Ascending aorta (tissue), 2 donors: ENCODE measurements at regions not wholly inside any gene's neighbourhood (a gene's known extent, or its start where the extent isn't known, plus 50 kb on each side); places are given as distances from the start of the nearest gene placed in this dataset.

Experiments used
- DNase-seq, 2 donors: peaks; one replicate each; pipeline ENCODE4 v3.0.0-alpha.2; 2019; ENCODE audit warnings: low spot score in 2 of 2
- H3K27ac ChIP-seq, 2 donors: fragments of 200-600 bp; sonication (generic); one replicate each; pipeline ENCODE4 v1.5.1; 2016 to 2017; ENCODE audit warnings: mild to moderate bottlenecking in 1 of 2
- H3K27me3 ChIP-seq: fragments of 200-600 bp; sonication (generic); one replicate; pipeline ENCODE4 v1.5.1; 2017
- H3K36me3 ChIP-seq, 2 donors: fragments of 200-600 bp; sonication (generic); one replicate each; pipeline ENCODE4 v1.5.1; 2016
- H3K4me1 ChIP-seq, 2 donors: fragments of 200-600 bp; sonication (generic); one replicate each; pipeline ENCODE4 v1.5.1; 2016 to 2017; ENCODE audit warnings: mild to moderate bottlenecking in 1 of 2
- H3K4me3 ChIP-seq, 2 donors: fragments of 200-600 bp; sonication (generic); one replicate each; pipeline ENCODE4 v1.5.1; 2016 to 2017; ENCODE audit warnings: mild to moderate bottlenecking in 1 of 2
- H3K9me3 ChIP-seq, 2 donors: fragments of 200-600 bp; sonication (generic); one replicate each; pipeline ENCODE4 v1.5.1; 2016
- CTCF ChIP-seq, 3 experiments: fragments of 200-600 bp in 2 of 3; fragments of 450-650 bp in 1 of 3; sonication (generic) in 2 of 3; IDR thresholded peaks; one replicate each; pipeline ENCODE4 v1.5.1; 2016 to 2019; ENCODE audit warnings: antibody characterized with exemption in 3 of 3, mild to moderate bottlenecking in 1 of 3, moderate library complexity in 1 of 3
- intact Hi-C: fragments of 100-400 bp; cut with DNase I; formaldehyde crosslinking; loops from one replicate; pipeline ENCODE4 v1.15.1; 2023

DNA sequence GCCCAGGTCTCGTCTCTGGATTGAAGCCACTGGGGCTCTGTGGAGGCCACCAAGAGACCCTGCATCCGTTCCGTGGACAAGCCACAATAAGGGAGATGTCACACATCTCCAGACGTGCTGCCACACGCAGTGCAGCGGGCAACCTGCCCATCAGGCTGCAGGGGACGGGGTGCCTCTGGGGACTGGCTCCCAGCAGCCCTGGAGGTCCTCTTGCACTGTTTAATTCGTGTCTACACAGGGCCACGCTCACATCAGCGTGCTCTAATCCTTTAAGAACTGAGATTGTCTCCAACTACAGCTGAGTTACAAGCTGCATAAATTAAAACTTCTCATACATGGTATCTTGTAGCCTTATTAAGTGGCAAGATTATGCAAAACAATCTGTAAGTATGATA lies 1232.2 kb downstream of the BRD1 start:
- Histone ChIP-seq H3K4me1 (no peaks in the 10 kb centered on the region), H3K27me3 (no peaks in the 10 kb centered on the region), H3K9me3 (no peaks in the 10 kb centered on the region), H3K27ac (no peak overlapping the region), H3K4me3 (no peak overlapping the region), H3K36me3 (peaks cover 0 to 6% of the 10 kb centered on the region in 2 donors)
- DNase-seq, result no peak
- intact Hi-C loops, result no loop called here
- TF ChIP-seq CTCF (IDR thresholded peaks at IDR 0.05), result no peak

DNA sequence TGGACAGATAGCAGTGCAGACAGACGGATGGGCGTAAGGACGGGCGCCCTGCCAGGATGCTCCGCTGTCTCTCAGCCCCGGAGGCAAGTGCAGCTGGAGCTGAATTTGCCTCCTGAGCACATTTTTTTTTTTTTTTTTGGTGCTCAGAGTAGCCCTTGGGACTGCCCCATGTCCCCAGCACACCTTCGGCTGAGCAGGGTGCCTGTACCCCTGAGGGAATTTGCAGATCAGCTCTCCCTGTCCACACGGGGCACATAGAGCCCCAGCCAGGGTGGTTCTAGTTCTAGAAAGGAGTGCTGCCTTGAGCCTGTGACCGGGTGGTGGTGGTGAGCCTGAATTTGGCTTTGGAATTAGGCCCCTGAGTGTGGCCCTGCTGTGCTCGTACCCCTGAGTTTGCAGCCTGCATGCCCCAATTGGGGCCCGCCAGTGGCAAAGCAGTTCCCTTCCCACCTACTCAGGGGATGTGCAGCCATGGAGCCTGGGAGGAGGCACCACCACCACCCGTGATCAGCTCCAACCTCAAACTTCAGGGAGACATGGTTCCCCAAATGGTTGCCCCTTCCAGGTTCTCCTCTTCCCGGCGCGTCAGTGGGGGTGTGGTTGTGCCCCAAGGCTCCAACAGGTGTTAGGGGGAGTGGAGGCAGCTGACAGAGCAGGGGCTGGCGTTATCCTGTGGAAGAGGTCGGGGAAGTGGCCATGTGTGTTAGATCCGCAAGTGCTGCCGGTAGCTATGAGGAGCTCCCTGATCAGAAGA lies 1232.7 kb downstream of the BRD1 start:
- TF ChIP-seq CTCF (IDR thresholded peaks at IDR 0.05), result no peak
- no peaks in the 10 kb centered on the region for H3K9me3 ChIP-seq
- H3K27me3 ChIP-seq, result no peaks in the 10 kb centered on the region
- no peaks in the 10 kb centered on the region for H3K4me1 ChIP-seq
- no peak overlapping the region for H3K27ac ChIP-seq
- DNase-seq, result no peak
- intact Hi-C loops, result no loop called here
- peaks cover 0 to 6% of the 10 kb centered on the region in 2 donors for H3K36me3 ChIP-seq
- H3K4me3 ChIP-seq, result no peak overlapping the region

DNA sequence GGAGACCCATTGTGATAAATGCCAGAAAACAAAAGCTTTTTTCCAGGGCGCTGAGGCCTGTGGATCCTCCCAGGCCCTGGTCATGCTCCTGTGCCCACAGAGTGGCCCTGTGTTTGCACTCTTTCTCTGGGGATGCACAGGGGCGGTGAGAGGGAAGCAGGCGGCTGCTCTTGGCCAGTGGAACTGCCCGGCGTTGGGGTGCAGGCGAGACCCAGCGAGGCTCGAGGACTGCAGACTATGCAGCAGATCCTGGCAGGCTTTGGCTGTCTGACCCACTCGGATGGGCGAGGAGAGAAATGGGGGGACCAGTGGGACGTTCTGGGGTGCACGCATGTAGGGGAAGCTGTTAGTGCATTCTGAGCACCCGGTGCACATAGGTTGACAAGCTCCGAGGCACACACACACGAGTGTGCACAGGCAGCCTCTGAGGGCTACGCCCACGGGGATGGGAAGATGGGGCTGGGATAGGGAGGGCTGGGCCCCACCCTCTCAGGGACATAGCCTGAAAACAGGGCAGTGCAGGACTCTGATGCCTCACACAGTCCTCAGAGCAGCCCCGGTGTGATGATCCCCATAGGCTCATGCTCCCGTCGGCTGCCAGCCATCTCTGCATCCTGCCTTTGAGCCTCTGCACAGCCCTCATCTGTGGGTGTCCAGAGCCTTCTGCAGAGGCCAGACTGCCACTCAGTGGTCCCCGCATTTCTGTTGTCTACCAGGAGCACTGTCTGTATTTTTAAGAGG lies 1233.5 kb downstream of the BRD1 start:
- peaks cover 0 to 6% of the 10 kb centered on the region in 2 donors for H3K36me3 ChIP-seq
- no peak for TF ChIP-seq CTCF (IDR thresholded peaks at IDR 0.05)
- no peaks in the 10 kb centered on the region for H3K4me1 ChIP-seq
- no peaks in the 10 kb centered on the region for H3K9me3 ChIP-seq
- no peak for DNase-seq
- intact Hi-C loops, result no loop called here
- no peak overlapping the region for H3K27ac ChIP-seq
- no peaks in the 10 kb centered on the region for H3K27me3 ChIP-seq
- H3K4me3 ChIP-seq, result no peak overlapping the region

GRCh38 chr22:48593551-48593950 lies 1234.1 kb downstream of the BRD1 start:
- Histone ChIP-seq H3K9me3 (no peaks in the 10 kb centered on the region), H3K27me3 (no peaks in the 10 kb centered on the region), H3K4me3 (no peak overlapping the region), H3K4me1 (no peaks in the 10 kb centered on the region), H3K27ac (no peak overlapping the region), H3K36me3 (peaks cover 0 to 6% of the 10 kb centered on the region in 2 donors)
- intact Hi-C loops, result no loop called here
- DNase-seq, result no peak
- no peak for TF ChIP-seq CTCF (IDR thresholded peaks at IDR 0.05)

DNA sequence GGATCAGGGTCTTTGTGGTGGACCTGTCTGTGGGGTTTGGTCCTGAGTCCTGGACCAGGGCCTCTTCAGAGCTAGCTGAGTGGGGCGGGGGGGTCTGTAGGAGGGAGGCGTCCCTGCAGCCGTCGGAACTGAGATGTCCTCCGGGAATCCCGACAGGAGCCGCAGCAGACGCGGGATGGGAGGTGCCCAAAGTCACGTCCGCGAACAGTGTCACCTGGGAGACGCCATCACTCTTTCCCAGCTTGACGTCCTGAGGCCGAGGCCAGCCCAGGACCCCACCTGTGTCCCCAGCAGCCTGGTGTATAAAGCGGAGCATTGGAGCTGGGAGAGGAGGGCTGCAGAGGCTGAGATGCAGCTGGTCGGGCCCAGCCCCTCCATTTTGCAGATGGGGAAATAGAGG lies 1234.7 kb downstream of the BRD1 start:
- Histone ChIP-seq H3K4me1 (no peaks in the 10 kb centered on the region), H3K27me3 (no peaks in the 10 kb centered on the region), H3K9me3 (no peaks in the 10 kb centered on the region), H3K27ac (no peak overlapping the region), H3K36me3 (peaks cover 0 to 6% of the 10 kb centered on the region in 2 donors), H3K4me3 (no peak overlapping the region)
- TF ChIP-seq CTCF (IDR thresholded peaks at IDR 0.05), result no peak
- DNase-seq, result no peak
- intact Hi-C loops, result no loop called here
